Omental fat pad (tissue), 3 donors: ENCODE measurements at regions not wholly inside any gene's neighbourhood (a gene's known extent, or its start where the extent isn't known, plus 50 kb on each side); places are given as distances from the start of the nearest gene placed in this dataset.

Experiments
- ATAC-seq: fragments of 150-250 bp; one replicate; pipeline ENCODE4 v1.9.1; 2016; ENCODE audit warnings: mild to moderate bottlenecking, moderate library complexity; ENCODE audit not compliant: low FRiP score
- DNase-seq: peaks from one replicate; pipeline ENCODE4 v3.0.0-alpha.2; 2019; ENCODE audit warnings: low spot score
- TF ChIP-seq, protein P1 (sequence below), 3 donors: fragments of 450-650 bp; IDR thresholded peaks; one replicate each; pipeline ENCODE4 v1.5.1; 2016 to 2017; ENCODE audit warnings: antibody characterized with exemption in 3 of 3, mild to moderate bottlenecking in 3 of 3, moderate library complexity in 2 of 3

GRCh38 chr10:4117604-4118003, 332.6 kb upstream of the KLF6 start:
- TF ChIP-seq, protein P1, sequence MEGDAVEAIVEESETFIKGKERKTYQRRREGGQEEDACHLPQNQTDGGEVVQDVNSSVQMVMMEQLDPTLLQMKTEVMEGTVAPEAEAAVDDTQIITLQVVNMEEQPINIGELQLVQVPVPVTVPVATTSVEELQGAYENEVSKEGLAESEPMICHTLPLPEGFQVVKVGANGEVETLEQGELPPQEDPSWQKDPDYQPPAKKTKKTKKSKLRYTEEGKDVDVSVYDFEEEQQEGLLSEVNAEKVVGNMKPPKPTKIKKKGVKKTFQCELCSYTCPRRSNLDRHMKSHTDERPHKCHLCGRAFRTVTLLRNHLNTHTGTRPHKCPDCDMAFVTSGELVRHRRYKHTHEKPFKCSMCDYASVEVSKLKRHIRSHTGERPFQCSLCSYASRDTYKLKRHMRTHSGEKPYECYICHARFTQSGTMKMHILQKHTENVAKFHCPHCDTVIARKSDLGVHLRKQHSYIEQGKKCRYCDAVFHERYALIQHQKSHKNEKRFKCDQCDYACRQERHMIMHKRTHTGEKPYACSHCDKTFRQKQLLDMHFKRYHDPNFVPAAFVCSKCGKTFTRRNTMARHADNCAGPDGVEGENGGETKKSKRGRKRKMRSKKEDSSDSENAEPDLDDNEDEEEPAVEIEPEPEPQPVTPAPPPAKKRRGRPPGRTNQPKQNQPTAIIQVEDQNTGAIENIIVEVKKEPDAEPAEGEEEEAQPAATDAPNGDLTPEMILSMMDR (IDR thresholded peaks at IDR 0.05): no peak
- no peak for ATAC-seq
- DNase-seq: no peak

DNA sequence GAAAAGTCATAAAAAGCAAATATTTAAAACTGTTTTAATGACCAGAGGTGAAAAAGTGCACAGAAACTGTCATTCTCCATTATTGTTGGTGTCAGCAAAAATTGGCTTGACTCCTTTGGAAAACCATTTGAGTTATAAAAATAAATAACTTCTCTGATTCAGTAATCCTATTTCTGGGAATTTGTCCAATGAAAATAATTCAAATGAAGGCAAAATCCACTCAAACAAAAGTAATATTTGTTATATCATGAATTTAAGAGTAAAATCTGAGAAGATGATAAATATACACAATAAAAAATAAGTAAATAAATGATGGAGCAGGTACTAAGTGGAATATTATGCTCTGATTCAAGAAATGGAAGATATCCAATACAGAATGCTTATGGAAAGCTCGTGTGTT, 326.6 kb upstream of the KLF6 start:
- TF ChIP-seq, protein P1 (IDR thresholded peaks at IDR 0.05): no peak

DNA sequence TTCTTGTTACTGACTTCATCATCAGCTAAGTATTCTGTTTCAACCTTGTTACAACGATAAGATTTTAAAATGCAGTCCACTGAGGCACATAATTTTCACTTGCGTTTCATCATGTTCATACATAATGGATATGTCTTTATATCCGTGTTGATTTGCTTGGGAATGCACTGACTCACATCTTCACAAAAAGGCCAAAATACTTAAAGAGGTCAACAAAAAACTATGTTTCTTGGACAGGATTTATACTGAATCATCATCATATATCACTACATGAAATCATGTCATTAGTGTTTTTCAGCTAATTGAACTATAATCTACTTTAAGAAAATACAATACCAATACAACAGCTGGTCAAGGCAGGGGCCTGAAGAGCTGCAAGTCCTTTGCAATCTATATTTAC, 324.5 kb upstream of the KLF6 start:
- ATAC-seq (no peak), DNase-seq (no peak)
- TF ChIP-seq, protein P1 (IDR thresholded peaks at IDR 0.05): no peak

More for the DNA sequence above, 326.6 kb upstream of the KLF6 start:
- no peak for DNase-seq
- ATAC-seq: no peak

DNA sequence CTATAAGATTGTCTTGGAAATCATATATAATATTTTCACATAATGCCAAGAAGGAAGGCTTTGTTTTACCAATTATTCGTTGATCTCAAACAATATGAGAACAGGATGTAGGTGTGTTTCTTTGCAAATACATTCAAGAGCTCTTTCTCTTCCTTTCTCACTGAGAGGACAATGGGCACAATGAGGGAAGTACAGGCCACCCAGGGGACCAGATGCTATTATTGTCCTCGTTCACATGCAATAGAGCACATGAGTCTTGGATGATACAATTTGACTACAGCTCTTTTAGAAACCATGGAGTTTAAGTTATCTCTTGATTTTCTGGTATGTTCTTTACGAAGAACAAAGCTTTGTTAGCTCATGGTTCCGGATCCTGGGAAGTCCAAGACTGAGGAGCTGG, 323.7 kb upstream of the KLF6 start:
- TF ChIP-seq, protein P1 (IDR thresholded peaks at IDR 0.05): no peak

DNA sequence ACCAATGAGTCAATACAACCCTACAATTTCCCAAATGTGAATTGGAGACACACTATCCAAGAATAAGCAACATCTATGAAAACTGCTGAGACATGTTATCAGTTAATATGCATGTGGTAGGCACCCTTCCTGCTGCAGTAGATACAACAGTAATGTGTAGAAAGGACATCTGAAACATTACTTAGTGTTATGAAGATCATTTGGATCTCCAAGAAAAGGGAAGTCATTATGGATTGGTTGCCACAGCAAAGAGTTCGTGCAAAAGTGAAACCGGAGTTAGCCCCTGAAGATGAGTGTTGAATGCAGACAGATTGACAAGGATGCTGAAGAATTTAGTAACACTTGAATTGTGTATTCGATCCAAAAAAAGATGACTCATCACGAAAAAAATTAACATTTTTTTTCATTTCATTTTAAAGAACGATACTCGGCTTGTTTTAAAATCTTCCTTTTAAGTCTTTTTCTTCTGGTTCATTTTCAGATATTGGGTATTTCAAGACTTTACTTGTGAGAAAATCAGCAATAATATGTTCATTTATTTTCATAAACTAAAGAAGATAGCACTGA, 322.4 kb upstream of the KLF6 start:
- TF ChIP-seq, protein P1 (IDR thresholded peaks at IDR 0.05): no peak
- DNase-seq: no peak
- no peak for ATAC-seq

More for the DNA sequence above, 323.7 kb upstream of the KLF6 start:
- DNase-seq (no peak), ATAC-seq (no peak)

- TF ChIP-seq, protein P1 (IDR thresholded peaks at IDR 0.05): no peak
- no peak for ATAC-seq
- DNase-seq: no peak
Measured at GRCh38 chr10:4103603-4104002, 318.6 kb upstream of the KLF6 start.

- DNase-seq: no peak
- no peak for ATAC-seq
- TF ChIP-seq, protein P1 (IDR thresholded peaks at IDR 0.05): no peak
Measured at GRCh38 chr10:4102802-4103344, 317.9 kb upstream of the KLF6 start.
